Uterus (tissue), 3 donors: ENCODE measurements at regions not wholly inside any gene's neighbourhood (a gene's known extent, or its start where the extent isn't known, plus 50 kb on each side); places are given as distances from the start of the nearest gene placed in this dataset.

ENCODE experiments used
- DNase-seq, 2 donors: peaks; one replicate each; pipeline ENCODE4 v3.0.0-alpha.2; 2019 to 2020
- H3K27ac ChIP-seq, 2 donors: fragments of 200-600 bp; sonication (generic); 1 replicate in 1 of 2; 2 replicates in 1 of 2; pipeline ENCODE4 v1.5.1; 2016 to 2018
- H3K27me3 ChIP-seq, 2 donors: fragments of 200-600 bp; sonication (generic); one replicate each; pipeline ENCODE4 v1.5.1; 2018 to 2019; ENCODE audit warnings: control low read depth in 1 of 2
- H3K36me3 ChIP-seq, 2 donors: fragments of 200-600 bp; sonication (generic); one replicate each; pipeline ENCODE4 v1.5.1; 2019; ENCODE audit warnings: control low read depth in 1 of 2
- H3K4me1 ChIP-seq, 2 donors: fragments of 200-600 bp; sonication (generic); one replicate each; pipeline ENCODE4 v1.5.1; 2018 to 2019; ENCODE audit warnings: control low read depth in 1 of 2
- H3K4me3 ChIP-seq, 2 donors: fragments of 200-600 bp; sonication (generic); 1 replicate in 1 of 2; 2 replicates in 1 of 2; pipeline ENCODE4 v1.5.1; 2018 to 2019; ENCODE audit warnings: mild to moderate bottlenecking in 1 of 2
- H3K9me3 ChIP-seq, 2 donors: fragments of 200-600 bp; sonication (generic); one replicate each; pipeline ENCODE4 v1.5.1; 2019; ENCODE audit warnings: control low read depth in 1 of 2
- POLR2A ChIP-seq, 2 donors: fragments of 450-650 bp; IDR thresholded peaks; one replicate each; pipeline ENCODE4 v1.6.1; 2016; ENCODE audit warnings: antibody characterized with exemption in 2 of 2, mild to moderate bottlenecking in 1 of 2, moderate library complexity in 1 of 2
- intact Hi-C: fragments of 100-400 bp; cut with DNase I; formaldehyde crosslinking; loops from one replicate; pipeline ENCODE4 v1.15.1; 2023; ENCODE audit warnings: low total_unique reads
- TF ChIP-seq, protein P1 (sequence below), 4 experiments: fragments of 200-600 bp in 2 of 4; fragments of 450-650 bp in 2 of 4; sonication (generic) in 2 of 4; IDR thresholded peaks; one replicate each; pipeline ENCODE4 v1.5.1; 2016 to 2019; ENCODE audit warnings: antibody characterized with exemption in 4 of 4, mild to moderate bottlenecking in 2 of 4, moderate library complexity in 1 of 4
- donor health status: DM: yes; HTN: yes; CAD: no.

DNA sequence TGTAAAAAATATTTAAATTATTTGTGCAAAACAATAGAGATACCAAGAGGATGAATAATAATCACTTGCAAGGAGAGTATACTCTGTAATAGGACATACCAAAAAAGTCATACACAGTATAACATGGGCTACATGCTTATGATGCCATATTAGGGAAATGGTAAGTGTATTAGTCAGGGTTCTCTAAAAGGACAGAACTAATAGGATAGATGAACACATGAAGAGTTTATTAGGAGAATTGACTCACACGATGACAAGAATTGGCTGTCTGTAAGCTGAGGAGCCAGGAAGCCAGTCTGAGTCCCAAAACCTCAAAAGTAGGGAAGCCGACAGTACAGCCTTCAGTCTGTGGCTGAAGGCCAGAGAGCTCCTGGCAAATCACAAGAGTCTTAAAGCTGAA, 151.2 kb downstream of the DTHD1 start:
- Histone ChIP-seq H3K4me1 (no peaks in the 10 kb centered on the region), H3K27me3 (no peaks in the 10 kb centered on the region), H3K9me3 (no peaks in the 10 kb centered on the region), H3K27ac (no peak overlapping the region), H3K36me3 (no peaks in the 10 kb centered on the region), H3K4me3 (no peak overlapping the region)
- intact Hi-C loops: no loop called here
- TF ChIP-seq, protein P1, sequence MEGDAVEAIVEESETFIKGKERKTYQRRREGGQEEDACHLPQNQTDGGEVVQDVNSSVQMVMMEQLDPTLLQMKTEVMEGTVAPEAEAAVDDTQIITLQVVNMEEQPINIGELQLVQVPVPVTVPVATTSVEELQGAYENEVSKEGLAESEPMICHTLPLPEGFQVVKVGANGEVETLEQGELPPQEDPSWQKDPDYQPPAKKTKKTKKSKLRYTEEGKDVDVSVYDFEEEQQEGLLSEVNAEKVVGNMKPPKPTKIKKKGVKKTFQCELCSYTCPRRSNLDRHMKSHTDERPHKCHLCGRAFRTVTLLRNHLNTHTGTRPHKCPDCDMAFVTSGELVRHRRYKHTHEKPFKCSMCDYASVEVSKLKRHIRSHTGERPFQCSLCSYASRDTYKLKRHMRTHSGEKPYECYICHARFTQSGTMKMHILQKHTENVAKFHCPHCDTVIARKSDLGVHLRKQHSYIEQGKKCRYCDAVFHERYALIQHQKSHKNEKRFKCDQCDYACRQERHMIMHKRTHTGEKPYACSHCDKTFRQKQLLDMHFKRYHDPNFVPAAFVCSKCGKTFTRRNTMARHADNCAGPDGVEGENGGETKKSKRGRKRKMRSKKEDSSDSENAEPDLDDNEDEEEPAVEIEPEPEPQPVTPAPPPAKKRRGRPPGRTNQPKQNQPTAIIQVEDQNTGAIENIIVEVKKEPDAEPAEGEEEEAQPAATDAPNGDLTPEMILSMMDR (IDR thresholded peaks at IDR 0.05): no peak
- no peak for TF ChIP-seq POLR2A (IDR thresholded peaks at IDR 0.05)
- no peak for DNase-seq

- TF ChIP-seq, protein P1 (IDR thresholded peaks at IDR 0.05): no peak
- no peak for TF ChIP-seq POLR2A (IDR thresholded peaks at IDR 0.05)
- Histone ChIP-seq H3K27me3 (no peaks in the 10 kb centered on the region), H3K36me3 (no peaks in the 10 kb centered on the region), H3K4me3 (no peak overlapping the region), H3K27ac (no peak overlapping the region), H3K9me3 (no peaks in the 10 kb centered on the region), H3K4me1 (no peaks in the 10 kb centered on the region)
- no peak for DNase-seq
- intact Hi-C loops: no loop called here
These were observed 158.1 kb downstream of the DTHD1 start for GRCh38 chr4:36439556-36439955.

GRCh38 chr4:36445480-36445879, 164.1 kb downstream of the DTHD1 start:
- DNase-seq: no peak
- no peaks in the 10 kb centered on the region for H3K4me1 ChIP-seq
- intact Hi-C loops: no loop called here
- no peaks in the 10 kb centered on the region for H3K9me3 ChIP-seq
- no peaks in the 10 kb centered on the region for H3K27me3 ChIP-seq
- no peak overlapping the region for H3K27ac ChIP-seq
- TF ChIP-seq, protein P1 (IDR thresholded peaks at IDR 0.05): no peak
- TF ChIP-seq POLR2A (IDR thresholded peaks at IDR 0.05): no peak
- H3K4me3 ChIP-seq: no peak overlapping the region
- H3K36me3 ChIP-seq: no peaks in the 10 kb centered on the region

DNA sequence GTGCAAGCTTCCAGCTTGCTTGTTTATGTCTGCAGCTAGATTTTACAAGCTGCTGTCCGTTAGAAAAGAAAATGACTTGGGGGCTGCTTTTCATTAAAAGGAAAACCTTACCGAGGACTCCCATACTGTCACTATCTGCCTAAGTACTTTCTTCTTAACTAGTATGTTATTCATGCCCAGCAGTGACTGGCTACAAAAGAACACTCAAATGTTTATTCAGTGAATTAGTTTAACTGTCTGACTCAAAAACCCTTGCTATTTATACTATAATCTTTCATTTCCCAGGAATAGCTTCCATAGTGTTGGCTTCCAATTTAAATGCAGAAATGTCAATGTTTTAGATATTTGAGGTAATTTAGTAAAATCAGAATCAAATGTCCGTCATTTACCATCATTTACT, 164.9 kb downstream of the DTHD1 start:
- no peaks in the 10 kb centered on the region for H3K27me3 ChIP-seq
- no peaks in the 10 kb centered on the region for H3K4me1 ChIP-seq
- no peaks in the 10 kb centered on the region for H3K9me3 ChIP-seq
- TF ChIP-seq, protein P1 (IDR thresholded peaks at IDR 0.05): no peak
- no peak for TF ChIP-seq POLR2A (IDR thresholded peaks at IDR 0.05)
- H3K4me3 ChIP-seq: no peak overlapping the region
- no peak for DNase-seq
- no peaks in the 10 kb centered on the region for H3K36me3 ChIP-seq
- H3K27ac ChIP-seq: no peak overlapping the region
- intact Hi-C loops: no loop called here

GRCh38 chr4:36461344-36461743, 179.9 kb downstream of the DTHD1 start:
- Histone ChIP-seq H3K4me1 (no peaks in the 10 kb centered on the region), H3K4me3 (no peak overlapping the region), H3K27ac (no peak overlapping the region), H3K36me3 (no peaks in the 10 kb centered on the region), H3K9me3 (no peaks in the 10 kb centered on the region), H3K27me3 (no peaks in the 10 kb centered on the region)
- no peak for DNase-seq
- no peak for TF ChIP-seq POLR2A (IDR thresholded peaks at IDR 0.05)
- TF ChIP-seq, protein P1 (IDR thresholded peaks at IDR 0.05): no peak
- intact Hi-C loops: no loop called here
